Astrocyte of the spinal cord (primary cell): ENCODE measurements at regions not wholly inside any gene's neighbourhood (a gene's known extent, or its start where the extent isn't known, plus 50 kb on each side); places are given as distances from the start of the nearest gene placed in this dataset.

Experiments used
- DNase-seq: peaks from one replicate; pipeline ENCODE4 v3.0.0; 2011; ENCODE audit warnings: low read depth, low spot score
- H3K4me3 ChIP-seq: 2 replicates; pipeline ENCODE4 v1.5.1; 2011; ENCODE audit warnings: low read depth, mild to moderate bottlenecking, low read length, moderate library complexity
- in situ Hi-C: cut with HindIII; loops from 2 replicates; pipeline ENCODE4 v1.10.0; 2017; ENCODE audit warnings: low sequenced_read_pairs
- TF ChIP-seq, protein P1 (sequence below): IDR thresholded peaks from 2 replicates; pipeline ENCODE4 v1.5.1; 2012; ENCODE audit warnings: low read depth, mild to moderate bottlenecking, low read length, inconsistent platforms

DNA sequence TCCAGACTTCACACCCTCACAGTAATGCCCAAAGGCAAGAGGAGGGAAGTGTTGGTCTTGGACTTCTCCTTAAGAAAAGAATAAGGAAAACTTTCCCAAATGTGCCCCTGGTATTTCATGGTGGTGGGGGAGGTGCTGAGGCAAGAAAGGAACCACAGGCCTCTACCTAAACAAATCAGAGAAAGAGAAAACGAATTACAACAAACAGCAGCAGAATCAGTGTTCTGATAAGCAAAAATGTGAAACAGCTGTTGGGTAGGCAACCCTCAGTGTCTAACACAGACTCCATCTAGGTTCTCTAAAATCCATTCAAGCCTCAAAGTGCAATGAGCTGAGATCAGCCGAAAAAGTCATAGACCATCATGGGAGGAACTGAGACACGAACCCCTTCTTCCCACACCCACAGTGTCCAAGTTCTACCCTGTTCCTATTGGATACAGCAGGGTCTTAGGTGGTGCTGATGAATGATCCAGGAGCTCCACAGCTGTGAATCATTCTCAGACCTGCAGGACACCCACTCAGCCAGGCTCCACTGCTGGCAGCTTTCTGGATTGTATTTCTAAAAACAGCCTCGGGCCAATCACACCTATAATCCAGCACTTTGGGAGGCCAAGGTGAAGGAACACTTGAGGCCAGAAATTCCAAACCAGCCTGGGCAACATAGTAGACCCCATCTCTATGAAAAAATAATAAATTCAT lies 149.1 kb downstream of the PLPP3 start:
- TF ChIP-seq, protein P1, sequence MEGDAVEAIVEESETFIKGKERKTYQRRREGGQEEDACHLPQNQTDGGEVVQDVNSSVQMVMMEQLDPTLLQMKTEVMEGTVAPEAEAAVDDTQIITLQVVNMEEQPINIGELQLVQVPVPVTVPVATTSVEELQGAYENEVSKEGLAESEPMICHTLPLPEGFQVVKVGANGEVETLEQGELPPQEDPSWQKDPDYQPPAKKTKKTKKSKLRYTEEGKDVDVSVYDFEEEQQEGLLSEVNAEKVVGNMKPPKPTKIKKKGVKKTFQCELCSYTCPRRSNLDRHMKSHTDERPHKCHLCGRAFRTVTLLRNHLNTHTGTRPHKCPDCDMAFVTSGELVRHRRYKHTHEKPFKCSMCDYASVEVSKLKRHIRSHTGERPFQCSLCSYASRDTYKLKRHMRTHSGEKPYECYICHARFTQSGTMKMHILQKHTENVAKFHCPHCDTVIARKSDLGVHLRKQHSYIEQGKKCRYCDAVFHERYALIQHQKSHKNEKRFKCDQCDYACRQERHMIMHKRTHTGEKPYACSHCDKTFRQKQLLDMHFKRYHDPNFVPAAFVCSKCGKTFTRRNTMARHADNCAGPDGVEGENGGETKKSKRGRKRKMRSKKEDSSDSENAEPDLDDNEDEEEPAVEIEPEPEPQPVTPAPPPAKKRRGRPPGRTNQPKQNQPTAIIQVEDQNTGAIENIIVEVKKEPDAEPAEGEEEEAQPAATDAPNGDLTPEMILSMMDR: no peak
- in situ Hi-C loops: no loop called here
- DNase-seq: no peak
- no peak overlapping the region for H3K4me3 ChIP-seq

DNA sequence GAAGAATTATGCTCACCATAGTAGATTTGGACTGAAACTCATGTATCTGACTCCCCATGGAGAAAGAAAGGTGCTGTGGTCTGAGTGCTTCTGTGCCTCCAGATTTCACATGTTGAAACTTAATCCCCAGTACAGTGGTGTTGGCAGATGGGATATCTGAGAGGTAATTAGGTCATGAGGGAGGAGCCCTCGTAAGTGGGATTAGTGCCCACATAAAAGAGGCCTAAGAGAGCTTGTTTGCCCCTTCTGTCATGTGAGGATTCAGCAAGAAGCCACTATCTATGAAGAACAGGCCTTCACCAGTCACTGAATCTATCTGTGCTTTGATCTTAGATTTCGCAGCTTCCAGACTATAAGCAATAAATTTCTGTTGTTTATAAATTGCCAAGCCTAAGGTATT lies 150.1 kb downstream of the PLPP3 start:
- no peak for DNase-seq
- in situ Hi-C loops: no loop called here
- TF ChIP-seq, protein P1: no peak
- no peak overlapping the region for H3K4me3 ChIP-seq

DNA sequence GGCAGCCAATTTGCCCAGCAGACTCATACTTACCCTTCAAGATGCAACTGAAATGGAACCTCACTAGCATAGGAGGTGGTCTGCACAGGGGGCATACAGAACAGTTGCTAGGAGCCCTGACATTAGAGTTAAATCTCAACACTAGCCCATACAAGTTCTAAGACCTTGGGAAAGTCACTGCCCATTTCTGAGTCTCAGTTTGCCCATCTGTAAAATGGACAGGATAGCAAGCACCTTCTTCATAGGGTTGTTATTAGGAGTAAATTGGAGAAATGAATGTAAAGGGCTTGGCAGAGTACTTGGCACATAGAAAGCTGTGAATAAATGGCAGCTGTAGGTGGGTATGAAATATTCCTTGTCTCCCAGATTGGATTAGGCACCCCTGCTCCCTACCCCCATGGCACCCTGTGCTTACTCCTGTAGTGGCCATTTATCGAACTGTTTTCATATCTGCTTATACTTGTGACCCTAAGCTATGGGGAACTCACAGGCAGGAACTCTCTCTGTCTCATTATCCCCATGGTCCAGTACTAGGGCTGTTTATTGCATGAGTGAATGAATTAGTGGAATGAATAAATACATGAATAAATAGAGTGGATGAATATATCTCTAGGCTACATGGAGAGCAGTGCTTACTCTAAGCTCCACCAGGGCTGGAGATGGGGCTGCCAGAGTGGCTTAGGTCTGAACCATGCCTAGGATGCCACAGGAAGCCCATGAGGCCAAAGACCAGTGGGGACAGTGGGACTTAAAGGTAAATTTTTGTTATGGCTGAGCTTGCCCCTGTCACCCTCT lies 152.6 kb downstream of the PLPP3 start:
- no peak overlapping the region for H3K4me3 ChIP-seq
- in situ Hi-C loops: no loop called here
- DNase-seq: no peak
- TF ChIP-seq, protein P1: no peak

DNA sequence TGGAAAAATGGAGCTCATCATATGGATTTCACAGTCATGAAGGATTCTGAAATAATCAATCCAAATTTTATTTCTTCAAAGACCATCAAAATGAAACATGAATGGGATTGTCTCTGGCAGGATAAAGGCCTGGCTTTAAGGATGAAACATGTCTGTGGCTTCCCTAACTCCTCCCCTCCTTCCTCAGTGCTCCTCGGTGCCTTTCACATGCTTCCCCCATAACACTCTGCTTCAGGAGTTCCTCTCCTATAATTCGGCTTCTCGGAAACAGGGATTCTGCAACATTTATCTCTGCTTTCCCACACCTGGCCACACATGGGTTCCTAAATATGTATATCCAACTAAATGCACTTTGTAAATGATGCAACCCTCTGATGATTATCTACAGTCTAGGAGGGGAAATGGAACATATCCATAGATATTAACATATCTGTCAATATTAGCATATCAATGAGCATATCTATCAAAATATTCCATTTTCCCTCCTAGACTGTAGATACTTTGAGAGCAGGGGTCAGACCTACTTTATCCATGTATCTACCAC lies 153.8 kb downstream of the PLPP3 start:
- DNase-seq: no peak
- TF ChIP-seq, protein P1: no peak
- in situ Hi-C loops: no loop called here
- no peak overlapping the region for H3K4me3 ChIP-seq

DNA sequence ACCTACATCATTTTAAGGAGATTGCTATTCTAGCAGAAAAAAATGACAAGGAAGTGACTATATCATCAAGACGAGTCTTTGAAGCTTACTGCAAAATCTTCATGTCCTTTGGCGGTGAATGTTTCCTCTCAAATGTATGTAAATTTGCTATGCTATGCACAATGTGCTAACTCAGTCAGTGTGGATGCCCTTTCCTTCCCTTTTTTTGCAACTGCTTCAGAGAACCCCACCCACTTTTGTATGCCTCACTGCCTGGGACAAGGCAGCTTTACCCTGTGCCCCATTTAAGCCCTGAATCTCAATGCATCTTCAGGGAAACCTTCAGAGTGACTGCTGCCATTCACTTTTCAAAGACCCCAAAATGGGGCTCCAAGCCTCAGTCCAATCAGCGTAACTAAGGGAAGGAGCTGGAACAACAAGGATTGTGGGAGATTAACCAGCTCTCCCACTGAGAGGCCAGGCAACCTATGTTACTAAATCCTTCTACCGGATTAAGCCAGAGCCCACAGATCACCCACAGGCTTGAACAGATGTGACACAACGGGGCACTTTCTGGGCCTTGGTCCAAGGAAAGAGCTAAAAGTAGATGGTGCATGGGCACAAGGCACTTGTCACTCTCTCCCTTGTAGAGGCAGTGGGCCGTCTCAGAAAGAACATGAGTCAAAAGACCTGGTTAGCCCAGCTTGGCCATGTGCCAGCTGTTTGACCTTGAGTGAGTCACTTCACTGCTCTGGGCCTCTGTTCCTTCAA lies 154.4 kb downstream of the PLPP3 start:
- DNase-seq: peak; percentile 67
- TF ChIP-seq, protein P1: no peak
- no peak overlapping the region for H3K4me3 ChIP-seq
- in situ Hi-C loops: no loop called here

DNA sequence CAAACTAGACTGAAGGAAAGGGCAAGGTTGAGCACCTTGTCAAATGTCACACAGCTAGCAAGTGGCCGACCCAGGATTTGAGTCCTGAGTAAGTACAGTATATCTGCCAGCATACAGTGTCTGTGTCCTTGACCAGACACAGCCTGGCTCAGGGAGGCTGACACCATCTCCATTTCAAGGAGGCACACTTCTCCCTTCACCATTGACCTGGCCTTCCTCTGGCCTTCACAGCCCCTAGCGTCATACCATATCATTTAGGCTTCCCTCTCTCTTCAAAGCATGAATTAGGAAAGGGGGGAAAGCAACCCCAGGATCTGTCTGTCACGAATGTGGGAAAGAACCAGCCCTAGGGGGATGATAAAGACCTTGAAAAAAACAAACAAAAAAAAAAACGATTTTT lies 155.6 kb downstream of the PLPP3 start:
- no peak for DNase-seq
- no peak overlapping the region for H3K4me3 ChIP-seq
- in situ Hi-C loops: no loop called here
- TF ChIP-seq, protein P1: no peak
